ENCODE measurements at regions not wholly inside any gene's neighbourhood (a gene's known extent, or its start where the extent isn't known, plus 50 kb on each side); places are given as distances from the start of the nearest gene placed in this dataset.

DNA sequence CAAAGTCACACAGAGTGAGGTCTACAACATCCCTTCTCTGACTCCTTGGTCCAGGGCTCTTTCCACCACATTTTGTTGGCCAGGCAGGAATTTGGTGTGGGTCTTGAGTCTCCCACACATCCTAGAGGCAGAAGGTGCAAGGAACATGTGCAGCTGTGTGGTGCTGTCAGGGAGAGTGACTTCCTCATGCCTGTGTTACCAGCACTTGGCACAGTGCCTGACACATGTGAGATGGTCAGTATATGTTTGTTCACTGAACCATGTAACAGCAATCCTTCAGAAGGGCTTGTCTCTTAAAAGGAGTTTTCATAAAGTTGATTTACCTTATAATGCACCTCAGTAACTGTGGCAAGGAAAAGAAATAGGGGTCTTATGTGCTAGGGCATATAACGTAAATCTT lies 168.5 kb downstream of the CDC5L start:
- TF ChIP-seq YY1 (tag by site-specific recombination; IDR thresholded peaks at IDR 0.05), result no peak
- TF ChIP-seq ZNF660 (tag by site-specific recombination; IDR thresholded peaks at IDR 0.05), result no peak
